NCI-H1092 treated with DMSO at 0.1 percent for 48 hours (cell line): ENCODE measurements at regions not wholly inside any gene's neighbourhood (a gene's known extent, or its start where the extent isn't known, plus 50 kb on each side); places are given as distances from the start of the nearest gene placed in this dataset.
A peak's percentile ranks its signal among the peaks of the same experiment; 100 is the strongest.

Experiments
- DNase-seq: peaks from one replicate; lab custom pipeline; 2025; lab: John Stamatoyannopoulos, UW

- DNase-seq: no peak
These were observed 68.1 kb upstream of the FOXK1 start for GRCh38 chr7:4613846-4614548.

- no peak for DNase-seq
These were observed 66.0 kb upstream of the FOXK1 start for GRCh38 chr7:4616116-4616515.

- DNase-seq: no peak
These were observed 60.7 kb upstream of the FOXK1 start for GRCh38 chr7:4621396-4621795.

- DNase-seq: no peak
These were observed 55.7 kb upstream of the FOXK1 start for GRCh38 chr7:4626318-4626845.

GRCh38 chr7:4629287-4629895, 52.7 kb upstream of the FOXK1 start:
- DNase-seq: no peak

- peak; percentile 79 for DNase-seq
These were observed 50.5 kb upstream of the FOXK1 start for GRCh38 chr7:4631380-4632179.
